ENCODE measurements at regions not wholly inside any gene's neighbourhood (a gene's known extent, or its start where the extent isn't known, plus 50 kb on each side); places are given as distances from the start of the nearest gene placed in this dataset.

- no peak for TF ChIP-seq CTCF (conservative IDR thresholded peaks at IDR 0.05; ENCODE audit: low read depth, low read length)
- no peak overlapping the region for H3K4me3 ChIP-seq (ENCODE audit: low read length)
- no peak for DNase-seq (ENCODE audit: low read depth)
Observed at GRCh38 chr2:134164306-134164705, 89.6 kb upstream of the MGAT5 start.

- H3K4me3 ChIP-seq (ENCODE audit: low read length): no peak overlapping the region
- TF ChIP-seq CTCF (conservative IDR thresholded peaks at IDR 0.05; ENCODE audit: low read depth, low read length): no peak
- DNase-seq (ENCODE audit: low read depth): no peak
Observed at GRCh38 chr2:134167015-134167414, 86.9 kb upstream of the MGAT5 start.

- no peak for TF ChIP-seq CTCF (conservative IDR thresholded peaks at IDR 0.05; ENCODE audit: low read depth, low read length)
- no peak overlapping the region for H3K4me3 ChIP-seq (ENCODE audit: low read length)
- no peak for DNase-seq (ENCODE audit: low read depth)
Observed at GRCh38 chr2:134169788-134170187, 84.1 kb upstream of the MGAT5 start.

- TF ChIP-seq CTCF (conservative IDR thresholded peaks at IDR 0.05; ENCODE audit: low read depth, low read length): no peak
Observed at GRCh38 chr2:134170294-134170693, 83.6 kb upstream of the MGAT5 start.

GRCh38 chr2:134170700-134171099, 83.2 kb upstream of the MGAT5 start:
- H3K4me3 ChIP-seq (ENCODE audit: low read length): no peak overlapping the region
- DNase-seq (ENCODE audit: low read depth): no peak
- TF ChIP-seq CTCF (conservative IDR thresholded peaks at IDR 0.05; ENCODE audit: low read depth, low read length): no peak

More at GRCh38 chr2:134170294-134170693, 83.6 kb upstream of the MGAT5 start:
- no peak overlapping the region for H3K4me3 ChIP-seq (ENCODE audit: low read length)
- DNase-seq (ENCODE audit: low read depth): no peak

- no peak for DNase-seq (ENCODE audit: low read depth)
- no peak for TF ChIP-seq CTCF (conservative IDR thresholded peaks at IDR 0.05; ENCODE audit: low read depth, low read length)
Observed at GRCh38 chr2:134173338-134174016, 80.4 kb upstream of the MGAT5 start.

GRCh38 chr2:134174711-134175110, 79.2 kb upstream of the MGAT5 start:
- H3K4me3 ChIP-seq (ENCODE audit: low read length): no peak overlapping the region
- DNase-seq (ENCODE audit: low read depth): no peak
- TF ChIP-seq CTCF (conservative IDR thresholded peaks at IDR 0.05; ENCODE audit: low read depth, low read length): no peak

More at GRCh38 chr2:134173338-134174016, 80.4 kb upstream of the MGAT5 start:
- H3K4me3 ChIP-seq (ENCODE audit: low read length): no peak overlapping the region
